Pulmonary artery endothelial cell (primary cell): ENCODE measurements at regions not wholly inside any gene's neighbourhood (a gene's known extent, or its start where the extent isn't known, plus 50 kb on each side); places are given as distances from the start of the nearest gene placed in this dataset.

Source experiments
- DNase-seq: peaks from one replicate; pipeline ENCODE4 v3.0.0-alpha.2; 2011; ENCODE audit warnings: low read depth, low spot score

- DNase-seq = no peak
Measured at GRCh38 chr2:173666171-173666888, 298.8 kb downstream of the SP3 start.

- DNase-seq = no peak
Measured at GRCh38 chr2:173667014-173667413, 298.2 kb downstream of the SP3 start.

- no peak for DNase-seq
Measured at GRCh38 chr2:173667415-173667814, 297.8 kb downstream of the SP3 start.

GRCh38 chr2:173669271-173669853 lies 295.8 kb downstream of the SP3 start:
- DNase-seq = no peak

GRCh38 chr2:173669888-173670287 lies 295.3 kb downstream of the SP3 start:
- no peak for DNase-seq

GRCh38 chr2:173672573-173673340 lies 292.4 kb downstream of the SP3 start:
- no peak for DNase-seq

- DNase-seq = no peak
Measured at GRCh38 chr2:173673640-173674039, 291.5 kb downstream of the SP3 start.

- no peak for DNase-seq
Measured at GRCh38 chr2:173676647-173677046, 288.5 kb downstream of the SP3 start.

GRCh38 chr2:173678186-173678585 lies 287.0 kb downstream of the SP3 start:
- DNase-seq = no peak

GRCh38 chr2:173680574-173680973 lies 284.6 kb downstream of the SP3 start:
- no peak for DNase-seq

GRCh38 chr2:173681881-173682650 lies 283.1 kb downstream of the SP3 start:
- DNase-seq = no peak

GRCh38 chr2:173684896-173685459 lies 280.2 kb downstream of the SP3 start:
- DNase-seq = no peak

GRCh38 chr2:173690349-173690748 lies 274.8 kb downstream of the SP3 start:
- no peak for DNase-seq

GRCh38 chr2:173692068-173692467 lies 273.1 kb downstream of the SP3 start:
- DNase-seq = no peak

GRCh38 chr2:173693044-173693589 lies 272.1 kb downstream of the SP3 start:
- no peak for DNase-seq

- no peak for DNase-seq
Measured at GRCh38 chr2:173696274-173696673, 268.9 kb downstream of the SP3 start.

- no peak for DNase-seq
Measured at GRCh38 chr2:173697929-173698328, 267.2 kb downstream of the SP3 start.

GRCh38 chr2:173705656-173706055 lies 259.5 kb downstream of the SP3 start:
- no peak for DNase-seq

GRCh38 chr2:173706936-173707335 lies 258.2 kb downstream of the SP3 start:
- no peak for DNase-seq

- DNase-seq = no peak
Measured at GRCh38 chr2:173708806-173709205, 256.4 kb downstream of the SP3 start.

- DNase-seq = no peak
Measured at GRCh38 chr2:173711816-173712215, 253.4 kb downstream of the SP3 start.
